ENCODE measurements at regions not wholly inside any gene's neighbourhood (a gene's known extent, or its start where the extent isn't known, plus 50 kb on each side); places are given as distances from the start of the nearest gene placed in this dataset.
"Not testable (repeated sequence)": the region's sequence is repeated elsewhere in the genome, so short reads cannot be mapped to it uniquely, and the experiment has no call there.

GRCh38 chr1:104664374-104664773, 914.7 kb downstream of the AMY1C start:
- not testable (repeated sequence) for H3K9ac ChIP-seq (ENCODE audit: low read length); H3K36me3 ChIP-seq (ENCODE audit: control insufficient read depth in 1 of 2, insufficient read depth in 2 of 2, low read length in 2 of 2); H3K4me2 ChIP-seq (ENCODE audit: low read length); H4K91ac ChIP-seq (ENCODE audit: low read depth, low read length); H3K27me3 ChIP-seq (ENCODE audit: insufficient read depth, low read length); H3K14ac ChIP-seq (ENCODE audit: low read length); H3K79me2 ChIP-seq (ENCODE audit: control insufficient read depth, insufficient read depth, low read length, poor library complexity); DNase-seq; H2BK5ac ChIP-seq (ENCODE audit: low read depth, low read length, poor library complexity); H4K12ac ChIP-seq (ENCODE audit: low read depth, low read length); H3K4me1 ChIP-seq (ENCODE audit: control insufficient read depth in 1 of 2, insufficient read depth in 2 of 2, low read length in 2 of 2); H3K9me3 ChIP-seq (ENCODE audit: insufficient read depth, low read depth, low read length); H3K4ac ChIP-seq (ENCODE audit: low read depth, low read length); H3K79me1 ChIP-seq (ENCODE audit: low read length); H2AK5ac ChIP-seq (ENCODE audit: low read length); H3K27ac ChIP-seq (ENCODE audit: low read depth, low read length); H3K18ac ChIP-seq (ENCODE audit: low read length); H3K23ac ChIP-seq (ENCODE audit: low read length); H2AFZ ChIP-seq (ENCODE audit: insufficient read depth, low read length, poor library complexity); H2BK12ac ChIP-seq (ENCODE audit: low read length); H2BK120ac ChIP-seq (ENCODE audit: insufficient read depth, low read length, poor library complexity); H3K4me3 ChIP-seq (ENCODE audit: low read depth, low read length); H4K8ac ChIP-seq (ENCODE audit: low read depth, low read length)
- WGBS (ENCODE audit: extremely low coverage, insufficient coverage, insufficient read length) = no CpG with 5 or more reads among the region's 24 CpGs

- Histone ChIP-seq H3K9ac (ENCODE audit: low read length) (no peak overlapping the region), H3K9me3 (ENCODE audit: insufficient read depth, low read depth, low read length) (no peaks in the 10 kb centered on the region), H4K91ac (ENCODE audit: low read depth, low read length) (no peak overlapping the region), H3K4me2 (ENCODE audit: low read length) (no peak overlapping the region), H3K4me3 (ENCODE audit: low read depth, low read length) (no peak overlapping the region), H3K79me2 (ENCODE audit: control insufficient read depth, insufficient read depth, low read length, poor library complexity) (no peaks in the 10 kb centered on the region), H3K79me1 (ENCODE audit: low read length) (no peaks in the 10 kb centered on the region), H3K27ac (ENCODE audit: low read depth, low read length) (no peak overlapping the region), H3K27me3 (ENCODE audit: insufficient read depth, low read length) (no peaks in the 10 kb centered on the region), H2BK5ac (ENCODE audit: low read depth, low read length, poor library complexity) (no peak overlapping the region), H3K14ac (ENCODE audit: low read length) (no peak overlapping the region), H3K4me1 (ENCODE audit: control insufficient read depth in 1 of 2, insufficient read depth in 2 of 2, low read length in 2 of 2) (no peaks in the 10 kb centered on the region), H3K23ac (ENCODE audit: low read length) (no peak overlapping the region), H3K18ac (ENCODE audit: low read length) (no peak overlapping the region), H2AK5ac (ENCODE audit: low read length) (no peak overlapping the region), H2BK120ac (ENCODE audit: insufficient read depth, low read length, poor library complexity) (no peak overlapping the region), H2BK12ac (ENCODE audit: low read length) (no peak overlapping the region), H3K4ac (ENCODE audit: low read depth, low read length) (no peak overlapping the region), H2AFZ (ENCODE audit: insufficient read depth, low read length, poor library complexity) (no peak overlapping the region), H3K36me3 (ENCODE audit: control insufficient read depth in 1 of 2, insufficient read depth in 2 of 2, low read length in 2 of 2) (no peaks in the 10 kb centered on the region), H4K12ac (ENCODE audit: low read depth, low read length) (no peak overlapping the region), H4K8ac (ENCODE audit: low read depth, low read length) (no peak overlapping the region)
- DNase-seq = no peak
Measured at GRCh38 chr1:104665300-104665699, 915.6 kb downstream of the AMY1C start.

DNA sequence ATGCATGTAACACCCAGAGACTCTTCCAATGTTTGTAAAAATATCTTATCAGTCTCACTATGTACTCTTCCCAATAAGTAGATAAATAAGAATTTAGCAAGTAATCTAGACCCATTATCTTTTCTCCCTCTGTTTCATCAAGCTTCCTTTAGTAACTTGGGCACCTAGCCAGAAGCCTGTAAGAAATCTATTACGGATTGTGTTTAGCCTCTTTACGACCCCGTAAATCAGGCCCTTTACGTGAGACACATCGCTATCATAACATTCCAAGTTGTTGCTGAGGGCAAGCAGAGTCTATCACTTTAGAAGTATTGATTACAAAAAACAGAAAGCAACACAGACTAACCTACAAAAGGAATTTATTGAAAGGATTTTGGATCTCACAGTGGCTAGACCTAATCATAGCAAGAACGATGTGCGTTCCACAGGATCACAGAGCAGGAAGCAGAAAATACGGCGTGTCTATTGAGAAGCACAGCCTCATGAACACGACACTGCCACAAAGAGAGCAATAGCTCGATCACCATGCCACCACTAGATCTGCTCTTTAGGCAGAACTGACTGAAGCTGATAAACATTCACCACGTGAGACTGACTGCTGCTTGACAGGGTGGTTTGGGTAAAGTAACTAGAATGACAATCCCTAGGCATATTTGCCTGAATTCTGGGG, 922.1 kb downstream of the AMY1C start:
- no peak overlapping the region for H2BK12ac ChIP-seq (ENCODE audit: low read length)

GRCh38 chr1:104699433-104699832, 949.7 kb downstream of the AMY1C start:
- H3K27me3 ChIP-seq (ENCODE audit: insufficient read depth, low read length) = no peaks in the 10 kb centered on the region
- no peak overlapping the region for H2AK5ac ChIP-seq (ENCODE audit: low read length)
- no peaks in the 10 kb centered on the region for H3K79me1 ChIP-seq (ENCODE audit: low read length)
- H3K4ac ChIP-seq (ENCODE audit: low read depth, low read length) = no peak overlapping the region
- no peak overlapping the region for H2BK12ac ChIP-seq (ENCODE audit: low read length)
- no peak overlapping the region for H3K27ac ChIP-seq (ENCODE audit: low read depth, low read length)
- H4K12ac ChIP-seq (ENCODE audit: low read depth, low read length) = no peak overlapping the region
- H4K8ac ChIP-seq (ENCODE audit: low read depth, low read length) = no peak overlapping the region
- no peak overlapping the region for H2BK120ac ChIP-seq (ENCODE audit: insufficient read depth, low read length, poor library complexity)
- H3K4me2 ChIP-seq (ENCODE audit: low read length) = no peak overlapping the region
- no peaks in the 10 kb centered on the region for H3K36me3 ChIP-seq (ENCODE audit: control insufficient read depth in 1 of 2, insufficient read depth in 2 of 2, low read length in 2 of 2)
- no peak overlapping the region for H3K23ac ChIP-seq (ENCODE audit: low read length)
- no peak overlapping the region for H2BK5ac ChIP-seq (ENCODE audit: low read depth, low read length, poor library complexity)
- H3K4me1 ChIP-seq (ENCODE audit: control insufficient read depth in 1 of 2, insufficient read depth in 2 of 2, low read length in 2 of 2) = no peaks in the 10 kb centered on the region
- no peak overlapping the region for H3K9ac ChIP-seq (ENCODE audit: low read length)
- no peaks in the 10 kb centered on the region for H3K9me3 ChIP-seq (ENCODE audit: insufficient read depth, low read depth, low read length)
- H3K18ac ChIP-seq (ENCODE audit: low read length) = no peak overlapping the region
- no CpG with 5 or more reads among the region's 1 CpG for WGBS (ENCODE audit: extremely low coverage, insufficient coverage, insufficient read length)
- no peak overlapping the region for H4K91ac ChIP-seq (ENCODE audit: low read depth, low read length)
- no peak overlapping the region for H2AFZ ChIP-seq (ENCODE audit: insufficient read depth, low read length, poor library complexity)
- no peak overlapping the region for H3K14ac ChIP-seq (ENCODE audit: low read length)
- no peaks in the 10 kb centered on the region for H3K79me2 ChIP-seq (ENCODE audit: control insufficient read depth, insufficient read depth, low read length, poor library complexity)
- H3K4me3 ChIP-seq (ENCODE audit: low read depth, low read length) = no peak overlapping the region
- no peak for DNase-seq

More for the DNA sequence above, 922.1 kb downstream of the AMY1C start:
- Histone ChIP-seq H3K36me3 (ENCODE audit: control insufficient read depth in 1 of 2, insufficient read depth in 2 of 2, low read length in 2 of 2) (no peaks in the 10 kb centered on the region), H3K4ac (ENCODE audit: low read depth, low read length) (no peak overlapping the region), H4K91ac (ENCODE audit: low read depth, low read length) (no peak overlapping the region), H2AFZ (ENCODE audit: insufficient read depth, low read length, poor library complexity) (no peak overlapping the region), H3K79me2 (ENCODE audit: control insufficient read depth, insufficient read depth, low read length, poor library complexity) (no peaks in the 10 kb centered on the region), H3K79me1 (ENCODE audit: low read length) (no peaks in the 10 kb centered on the region), H3K4me3 (ENCODE audit: low read depth, low read length) (no peak overlapping the region), H3K27me3 (ENCODE audit: insufficient read depth, low read length) (no peaks in the 10 kb centered on the region), H2BK5ac (ENCODE audit: low read depth, low read length, poor library complexity) (no peak overlapping the region), H3K14ac (ENCODE audit: low read length) (no peak overlapping the region), H2AK5ac (ENCODE audit: low read length) (no peak overlapping the region), H4K12ac (ENCODE audit: low read depth, low read length) (no peak overlapping the region), H3K27ac (ENCODE audit: low read depth, low read length) (no peak overlapping the region), H2BK120ac (ENCODE audit: insufficient read depth, low read length, poor library complexity) (no peak overlapping the region), H3K23ac (ENCODE audit: low read length) (no peak overlapping the region), H4K8ac (ENCODE audit: low read depth, low read length) (no peak overlapping the region), H3K9me3 (ENCODE audit: insufficient read depth, low read depth, low read length) (no peaks in the 10 kb centered on the region), H3K18ac (ENCODE audit: low read length) (no peak overlapping the region), H3K9ac (ENCODE audit: low read length) (no peak overlapping the region), H3K4me2 (ENCODE audit: low read length) (no peak overlapping the region), H3K4me1 (ENCODE audit: control insufficient read depth in 1 of 2, insufficient read depth in 2 of 2, low read length in 2 of 2) (no peaks in the 10 kb centered on the region)
- no peak for DNase-seq
- no CpG with 5 or more reads among the region's 12 CpGs for WGBS (ENCODE audit: extremely low coverage, insufficient coverage, insufficient read length)

Data from trophoblast cell (in vitro differentiated cells and primary cell).